ENCODE measurements at regions not wholly inside any gene's neighbourhood (a gene's known extent, or its start where the extent isn't known, plus 50 kb on each side); places are given as distances from the start of the nearest gene placed in this dataset.

DNA sequence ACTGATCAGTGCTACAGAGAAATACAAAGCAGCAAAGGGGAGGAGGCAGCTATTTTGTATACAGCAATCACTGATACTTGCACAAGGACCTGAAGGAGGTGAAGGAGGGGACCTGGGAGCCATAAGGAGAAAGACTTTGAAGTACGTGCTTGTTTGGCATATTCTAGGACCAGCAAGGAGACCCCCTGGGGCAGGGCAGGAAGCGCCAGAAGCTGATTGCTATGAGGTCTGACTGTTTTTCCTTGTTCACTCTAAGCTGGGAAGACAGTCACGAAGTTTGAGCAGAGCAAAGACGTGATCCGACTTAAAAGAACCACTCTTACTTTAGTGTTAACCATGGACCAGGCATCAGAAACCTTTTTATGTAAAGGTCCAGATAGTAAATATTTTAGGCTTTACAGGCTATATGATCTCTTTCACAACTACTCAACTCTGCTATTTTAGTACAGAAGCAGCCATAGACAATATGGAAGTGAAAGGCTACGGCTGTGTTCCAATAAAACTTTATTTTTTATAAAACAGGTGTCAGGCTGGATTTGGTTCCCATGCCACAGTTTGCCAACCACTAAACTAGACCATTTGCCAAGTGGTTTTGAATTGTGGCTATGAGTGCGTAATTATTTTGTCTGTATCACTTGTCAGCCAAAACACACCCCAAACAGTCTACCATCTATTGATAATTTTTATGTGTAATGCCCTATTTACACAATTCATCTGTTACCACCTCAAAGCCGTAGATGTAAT lies 217.9 kb downstream of the PRL start:
- no peak overlapping the region for H2AK5ac ChIP-seq (ENCODE audit: low read depth, low read length)
- no peak overlapping the region for H3K14ac ChIP-seq (replicated peaks; ENCODE audit: low read depth, low read length)
- no peak overlapping the region for H2BK120ac ChIP-seq (ENCODE audit: low read depth, low read length)
- H3K79me1 ChIP-seq (ENCODE audit: low read depth in 1 of 2, low read length in 2 of 2) = no peaks in the 10 kb centered on the region
- no peaks in the 10 kb centered on the region for H4K20me1 ChIP-seq (ENCODE audit: insufficient read depth, low read length)
- H3K18ac ChIP-seq (ENCODE audit: low read depth, low read length) = no peak overlapping the region
- no peak overlapping the region for H3K56ac ChIP-seq (ENCODE audit: extremely low read depth, insufficient read depth, low read length)
- dilution Hi-C loops (cut with HindIII; ENCODE audit: low sequenced_read_pairs, unreplicated experiment) (no loop called here), in situ Hi-C loops (cut with MboI; ENCODE audit: low sequenced_read_pairs) (no loop called here), intact Hi-C loops (cut with micrococcal nuclease) (loop anchor here (10.0 kb wide), 1 partner anchor 484 kb away; the partner anchor contains the start of gene SOX4)
- no peak overlapping the region for H3K4me2 ChIP-seq (ENCODE audit: low read depth, low read length)
- no peak overlapping the region for H2BK15ac ChIP-seq (ENCODE audit: low read depth, low read length)
- no peaks in the 10 kb centered on the region for H3K9me1 ChIP-seq (ENCODE audit: insufficient read depth, low read length)
- H4K8ac ChIP-seq (ENCODE audit: low read depth in 2 of 2, low read length in 2 of 2) = no peak overlapping the region
- TF ChIP-seq POLR2A (IDR thresholded peaks at IDR 0.05; ENCODE audit: low read depth, low read length) (no peak), MXI1 (IDR thresholded peaks at IDR 0.05; ENCODE audit: borderline replicate concordance, low read depth, low read length) (no peak), RFX5 (IDR thresholded peaks at IDR 0.05; ENCODE audit: low read depth, low read length) (no peak), RAD21 (IDR thresholded peaks at IDR 0.05; ENCODE audit: low read length) (no peak), CHD1 (IDR thresholded peaks at IDR 0.05; ENCODE audit: low read depth, low read length) (no peak), BHLHE40 (IDR thresholded peaks at IDR 0.05; ENCODE audit: low read depth, low read length) (no peak), RCOR1 (IDR thresholded peaks at IDR 0.05; ENCODE audit: insufficient replicate concordance, low read length) (no peak), CEBPB (IDR thresholded peaks at IDR 0.05; ENCODE audit: low read depth, low read length) (no peak), MAFK (IDR thresholded peaks at IDR 0.05; ENCODE audit: low read depth, low read length) (no peak), SMC3 (IDR thresholded peaks at IDR 0.05; ENCODE audit: low read depth, low read length) (no peak)
- TF ChIP-seq, protein P1, sequence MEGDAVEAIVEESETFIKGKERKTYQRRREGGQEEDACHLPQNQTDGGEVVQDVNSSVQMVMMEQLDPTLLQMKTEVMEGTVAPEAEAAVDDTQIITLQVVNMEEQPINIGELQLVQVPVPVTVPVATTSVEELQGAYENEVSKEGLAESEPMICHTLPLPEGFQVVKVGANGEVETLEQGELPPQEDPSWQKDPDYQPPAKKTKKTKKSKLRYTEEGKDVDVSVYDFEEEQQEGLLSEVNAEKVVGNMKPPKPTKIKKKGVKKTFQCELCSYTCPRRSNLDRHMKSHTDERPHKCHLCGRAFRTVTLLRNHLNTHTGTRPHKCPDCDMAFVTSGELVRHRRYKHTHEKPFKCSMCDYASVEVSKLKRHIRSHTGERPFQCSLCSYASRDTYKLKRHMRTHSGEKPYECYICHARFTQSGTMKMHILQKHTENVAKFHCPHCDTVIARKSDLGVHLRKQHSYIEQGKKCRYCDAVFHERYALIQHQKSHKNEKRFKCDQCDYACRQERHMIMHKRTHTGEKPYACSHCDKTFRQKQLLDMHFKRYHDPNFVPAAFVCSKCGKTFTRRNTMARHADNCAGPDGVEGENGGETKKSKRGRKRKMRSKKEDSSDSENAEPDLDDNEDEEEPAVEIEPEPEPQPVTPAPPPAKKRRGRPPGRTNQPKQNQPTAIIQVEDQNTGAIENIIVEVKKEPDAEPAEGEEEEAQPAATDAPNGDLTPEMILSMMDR (conservative IDR thresholded peaks at IDR 0.05; ENCODE audit: low read depth, low read length) = no peak
- TF ChIP-seq, protein P2, sequence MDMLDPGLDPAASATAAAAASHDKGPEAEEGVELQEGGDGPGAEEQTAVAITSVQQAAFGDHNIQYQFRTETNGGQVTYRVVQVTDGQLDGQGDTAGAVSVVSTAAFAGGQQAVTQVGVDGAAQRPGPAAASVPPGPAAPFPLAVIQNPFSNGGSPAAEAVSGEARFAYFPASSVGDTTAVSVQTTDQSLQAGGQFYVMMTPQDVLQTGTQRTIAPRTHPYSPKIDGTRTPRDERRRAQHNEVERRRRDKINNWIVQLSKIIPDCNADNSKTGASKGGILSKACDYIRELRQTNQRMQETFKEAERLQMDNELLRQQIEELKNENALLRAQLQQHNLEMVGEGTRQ (IDR thresholded peaks at IDR 0.05; ENCODE audit: low read depth, low read length) = no peak
- no peak for DNase-seq
- H3K4me1 ChIP-seq (ENCODE audit: control insufficient read depth, insufficient read depth, low read length) = peaks cover 5% of the 10 kb centered on the region; the same call in 1 of the 2 replicates
- no peak overlapping the region for H4K5ac ChIP-seq (ENCODE audit: low read depth, low read length)
- H2BK20ac ChIP-seq (ENCODE audit: low read depth, low read length) = no peak overlapping the region
- ChIA-PET CTCF (no interaction called here), POLR2A (ENCODE audit: unreplicated experiment) (no interaction called here)
- no peak overlapping the region for H3K9ac ChIP-seq (ENCODE audit: low read depth, low read length)
- H4K91ac ChIP-seq (ENCODE audit: insufficient read depth, low read depth, low read length) = no peak overlapping the region
- no peaks in the 10 kb centered on the region for H3K36me3 ChIP-seq (ENCODE audit: control insufficient read depth, insufficient read depth, low read length)
- no peak overlapping the region for H2AK9ac ChIP-seq (replicated peaks; ENCODE audit: low read depth, low read length, poor library complexity)
- H3K23ac ChIP-seq (ENCODE audit: low read depth, low read length) = no peak overlapping the region
- H3K27ac ChIP-seq (ENCODE audit: insufficient read depth, low read length) = no peak overlapping the region
- H3K4ac ChIP-seq (ENCODE audit: low read depth, low read length) = no peak overlapping the region
- no peak overlapping the region for H2AFZ ChIP-seq (replicated peaks; ENCODE audit: low read length, poor library complexity)
- WGBS, 2 experiments (ENCODE audit: extremely low coverage in 2 of 2, insufficient read length in 1 of 2) = no CpG with 5 or more reads among the region's 8 CpGs
- ATAC-seq (ENCODE audit: low read depth) = no peak
- H2BK5ac ChIP-seq (ENCODE audit: low read depth, low read length, poor library complexity, severe bottlenecking) = no peak overlapping the region
- BruUV-seq (replicated peaks) = no TSS peak
- H3K9me3 ChIP-seq (ENCODE audit: control insufficient read depth, insufficient read depth, low read length) = no peaks in the 10 kb centered on the region
- no peaks in the 10 kb centered on the region for H3K27me3 ChIP-seq (ENCODE audit: control insufficient read depth, insufficient read depth, low read length)
- H3K4me3 ChIP-seq (ENCODE audit: insufficient read depth, low read depth, low read length) = no peak overlapping the region
